22Rv1 (cell line): ENCODE measurements at regions not wholly inside any gene's neighbourhood (a gene's known extent, or its start where the extent isn't known, plus 50 kb on each side); places are given as distances from the start of the nearest gene placed in this dataset.

Source experiments
- CTCF ChIP-seq: fragments of 450-650 bp; IDR thresholded peaks from 2 replicates; pipeline ENCODE4 v1.5.1; 2017; ENCODE audit warnings: mild to moderate bottlenecking
- ZFX ChIP-seq: fragments of 450-650 bp; IDR thresholded peaks from 2 replicates; pipeline ENCODE4 v1.6.1; 2017; ENCODE audit warnings: antibody characterized with exemption, borderline replicate concordance

GRCh38 chr4:144223149-144223548, 82.6 kb upstream of the GYPA start:
- TF ChIP-seq CTCF: no peak
- no peak for TF ChIP-seq ZFX
